Transverse colon (tissue), 4 donors: ENCODE measurements at regions not wholly inside any gene's neighbourhood (a gene's known extent, or its start where the extent isn't known, plus 50 kb on each side); places are given as distances from the start of the nearest gene placed in this dataset.

Experiments used
- EP300 ChIP-seq: sonication (generic); formaldehyde crosslinking; IDR thresholded peaks from one replicate; pipeline ENCODE4 v1.6.1; 2017; ENCODE audit warnings: antibody characterized with exemption, low read depth
- POLR2A ChIP-seq: fragments of 450-650 bp; IDR thresholded peaks from one replicate; pipeline ENCODE4 v1.6.1; 2016; ENCODE audit warnings: antibody characterized with exemption, mild to moderate bottlenecking, moderate library complexity
- POLR2AphosphoS5 ChIP-seq, 3 donors: sonication (generic); formaldehyde crosslinking; IDR thresholded peaks; one replicate each; pipeline ENCODE4 v1.6.1; 2016; ENCODE audit warnings: antibody characterized with exemption in 3 of 3
- TF ChIP-seq, protein P1 (sequence below), 5 experiments: fragments of 200-600 bp in 3 of 5; fragments of 450-650 bp in 2 of 5; sonication (generic) in 3 of 5; IDR thresholded peaks; 1 replicate in 2 of 5; 2 replicates in 3 of 5; pipeline ENCODE4 v1.5.1; 2016 to 2017; ENCODE audit warnings: antibody characterized with exemption in 5 of 5, inconsistent platforms in 3 of 5, mild to moderate bottlenecking in 2 of 5, moderate library complexity in 1 of 5

DNA sequence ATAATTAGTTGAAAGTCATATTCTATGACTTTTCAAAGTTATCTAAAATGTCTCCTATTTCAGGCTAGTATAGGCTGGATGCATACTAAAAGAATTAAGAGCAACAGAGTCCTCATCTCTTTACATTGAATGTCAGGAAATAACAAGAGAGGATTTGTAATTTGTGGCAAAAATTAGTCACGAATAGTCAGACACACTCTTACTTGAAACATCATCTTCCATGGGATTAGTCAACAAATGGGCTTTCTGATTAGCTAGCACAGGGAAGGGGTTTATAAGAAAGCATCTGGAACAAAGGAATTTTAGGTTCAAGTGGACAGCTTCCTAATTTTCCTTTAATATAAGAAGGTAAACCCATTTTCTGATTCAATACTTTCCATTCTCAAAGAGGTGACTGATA is 330.3 kb upstream of the MEX3C start:
- TF ChIP-seq, protein P1, sequence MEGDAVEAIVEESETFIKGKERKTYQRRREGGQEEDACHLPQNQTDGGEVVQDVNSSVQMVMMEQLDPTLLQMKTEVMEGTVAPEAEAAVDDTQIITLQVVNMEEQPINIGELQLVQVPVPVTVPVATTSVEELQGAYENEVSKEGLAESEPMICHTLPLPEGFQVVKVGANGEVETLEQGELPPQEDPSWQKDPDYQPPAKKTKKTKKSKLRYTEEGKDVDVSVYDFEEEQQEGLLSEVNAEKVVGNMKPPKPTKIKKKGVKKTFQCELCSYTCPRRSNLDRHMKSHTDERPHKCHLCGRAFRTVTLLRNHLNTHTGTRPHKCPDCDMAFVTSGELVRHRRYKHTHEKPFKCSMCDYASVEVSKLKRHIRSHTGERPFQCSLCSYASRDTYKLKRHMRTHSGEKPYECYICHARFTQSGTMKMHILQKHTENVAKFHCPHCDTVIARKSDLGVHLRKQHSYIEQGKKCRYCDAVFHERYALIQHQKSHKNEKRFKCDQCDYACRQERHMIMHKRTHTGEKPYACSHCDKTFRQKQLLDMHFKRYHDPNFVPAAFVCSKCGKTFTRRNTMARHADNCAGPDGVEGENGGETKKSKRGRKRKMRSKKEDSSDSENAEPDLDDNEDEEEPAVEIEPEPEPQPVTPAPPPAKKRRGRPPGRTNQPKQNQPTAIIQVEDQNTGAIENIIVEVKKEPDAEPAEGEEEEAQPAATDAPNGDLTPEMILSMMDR (IDR thresholded peaks at IDR 0.05): no peak
- TF ChIP-seq POLR2A (no peak), EP300 (no peak), POLR2AphosphoS5 (IDR thresholded peaks at IDR 0.05) (no peak)
